H1 (cell line): ENCODE measurements at regions not wholly inside any gene's neighbourhood (a gene's known extent, or its start where the extent isn't known, plus 50 kb on each side); places are given as distances from the start of the nearest gene placed in this dataset.

Experiments
- CTCF ChIP-seq, 3 experiments: IDR thresholded peaks; 1 replicate in 2 of 3; 2 replicates in 1 of 3; pipeline versions ENCODE4 v1.5.1 to v1.6.1; 2011; ENCODE audit warnings: low read length in 3 of 3, mild to moderate bottlenecking in 3 of 3, inconsistent platforms in 2 of 3, low read depth in 1 of 3, moderate library complexity in 1 of 3; ENCODE audit not compliant: insufficient read depth in 1 of 3; ENCODE audit errors: control extremely low read depth in 1 of 3

- no peak for TF ChIP-seq CTCF (IDR thresholded peaks at IDR 0.05; ENCODE audit: control extremely low read depth in 1 of 3, insufficient read depth in 1 of 3, low read depth in 1 of 3, low read length in 3 of 3)
- TF ChIP-seq, all 59 proteins: peak for 3
Observed at GRCh38 chr15:35838424-35839111, 292.6 kb upstream of the DPH6 start (continued).
